GM21367 (cell line): ENCODE measurements at regions not wholly inside any gene's neighbourhood (a gene's known extent, or its start where the extent isn't known, plus 50 kb on each side); places are given as distances from the start of the nearest gene placed in this dataset.
"Not testable (repeated sequence)": the region's sequence is repeated elsewhere in the genome, so short reads cannot be mapped to it uniquely, and the experiment has no call there.

Experiments used
- ATAC-seq: cut with Tn5 transposase; IDR thresholded peaks from one replicate; pipeline ENCODE4 v1.9.1; 2021; ENCODE audit not compliant: unreplicated experiment

DNA sequence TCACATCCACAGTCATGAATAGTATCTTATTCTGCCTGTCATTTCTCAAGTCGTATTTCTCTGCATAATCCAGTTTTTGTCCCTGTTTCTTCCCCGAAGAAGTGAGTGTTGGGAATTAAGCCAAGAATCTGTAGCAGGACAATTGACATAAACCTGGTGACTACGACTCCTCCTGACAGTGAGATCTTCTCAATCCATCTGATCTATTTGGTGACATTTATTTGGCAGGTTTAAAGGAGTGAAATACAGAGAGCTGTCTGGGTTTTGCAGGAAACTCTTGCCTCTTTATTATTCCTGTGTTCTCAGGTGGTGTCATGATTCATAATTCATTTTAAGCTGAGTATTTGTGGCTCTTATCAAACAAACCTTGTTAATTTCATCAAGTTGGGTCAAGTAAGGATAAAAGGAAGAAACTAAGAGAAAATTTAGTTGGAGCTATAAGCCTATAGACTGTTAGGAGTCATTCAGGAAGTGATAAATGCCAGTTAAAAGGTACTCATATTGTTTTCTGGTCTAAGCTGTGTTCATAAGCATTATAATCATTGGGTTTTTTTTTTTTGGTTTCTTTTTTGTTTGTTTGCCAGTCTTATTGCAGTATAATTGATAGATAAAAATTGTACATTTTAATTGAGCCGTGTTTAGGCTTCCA, 95.9 kb upstream of the PCSK1 start:
- ATAC-seq, result no peak

DNA sequence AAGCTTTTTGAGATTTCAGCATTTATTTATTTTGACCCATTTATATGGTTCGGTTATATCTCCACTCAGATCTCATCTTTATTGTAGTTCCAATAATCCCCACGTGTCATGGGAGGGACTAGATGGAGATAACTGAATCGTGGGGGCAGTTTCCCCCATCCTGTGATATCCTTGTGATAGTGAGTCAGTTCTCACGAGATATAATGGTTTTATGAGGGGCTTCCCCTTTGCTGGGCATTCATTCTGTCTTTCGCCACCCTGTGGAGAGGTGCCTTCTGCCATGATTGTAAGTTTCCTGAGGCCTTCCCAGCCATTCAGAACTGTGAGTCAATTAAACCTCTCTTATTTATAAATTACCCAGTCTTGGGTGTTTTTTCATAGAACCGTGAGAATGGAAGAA, 96.5 kb upstream of the PCSK1 start:
- ATAC-seq, result no peak

DNA sequence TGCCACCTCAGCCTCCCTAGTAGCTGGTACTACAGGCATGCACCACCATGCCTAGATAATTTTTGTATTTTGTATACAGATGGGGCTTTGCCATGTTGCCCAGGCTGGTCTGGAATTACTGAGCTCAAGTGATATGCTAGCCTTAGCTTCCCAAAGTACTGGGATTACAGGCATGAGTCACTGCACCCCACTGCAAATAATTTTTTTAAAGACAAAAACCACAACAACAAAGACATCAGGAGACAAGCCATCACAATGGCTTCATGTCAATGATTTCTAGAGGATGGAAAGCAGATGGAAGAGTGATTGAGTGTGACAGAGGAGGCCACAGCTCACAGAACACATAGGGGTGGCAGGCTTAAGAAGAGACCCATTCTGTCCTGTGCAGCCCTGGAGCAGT, 97.9 kb upstream of the PCSK1 start:
- ATAC-seq, result no peak

DNA sequence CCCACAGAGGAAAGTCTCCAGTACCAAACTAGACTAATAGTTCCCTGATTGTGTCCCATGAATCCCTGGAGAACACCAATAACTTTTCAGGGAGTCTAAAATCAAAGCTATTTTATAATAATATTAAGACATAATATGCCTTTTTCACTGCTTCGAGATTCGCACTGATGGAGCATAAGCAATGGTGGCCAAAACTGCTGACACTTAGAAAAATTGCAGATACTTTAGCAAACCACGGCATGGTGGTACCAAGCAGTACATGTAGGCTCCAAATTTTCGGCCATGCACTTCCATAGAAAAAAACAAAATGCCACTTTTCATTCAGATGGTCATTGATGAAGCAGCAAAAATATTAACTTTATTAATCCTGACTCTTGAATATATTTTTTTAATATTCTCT, 100.3 kb upstream of the PCSK1 start:
- ATAC-seq, result no peak

DNA sequence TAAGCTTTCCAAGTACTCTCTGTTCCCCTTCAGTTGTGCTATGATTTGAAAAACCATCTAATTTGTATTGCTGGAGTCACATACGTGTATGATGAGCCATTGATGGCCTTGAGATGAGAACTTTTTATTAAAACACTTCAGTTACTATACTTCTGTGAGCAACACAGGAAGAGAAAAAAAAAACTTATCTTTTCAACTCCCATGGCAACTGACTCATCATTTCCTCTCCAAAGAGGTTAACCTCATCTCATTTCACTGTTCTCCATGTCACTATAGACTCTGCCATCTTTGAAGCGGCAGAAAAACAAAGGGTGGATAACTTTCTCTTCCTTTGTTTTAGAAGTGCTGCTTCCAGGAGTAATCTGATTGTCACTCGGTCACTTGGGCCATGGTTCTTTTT, 104.3 kb upstream of the PCSK1 start:
- ATAC-seq, result no peak

DNA sequence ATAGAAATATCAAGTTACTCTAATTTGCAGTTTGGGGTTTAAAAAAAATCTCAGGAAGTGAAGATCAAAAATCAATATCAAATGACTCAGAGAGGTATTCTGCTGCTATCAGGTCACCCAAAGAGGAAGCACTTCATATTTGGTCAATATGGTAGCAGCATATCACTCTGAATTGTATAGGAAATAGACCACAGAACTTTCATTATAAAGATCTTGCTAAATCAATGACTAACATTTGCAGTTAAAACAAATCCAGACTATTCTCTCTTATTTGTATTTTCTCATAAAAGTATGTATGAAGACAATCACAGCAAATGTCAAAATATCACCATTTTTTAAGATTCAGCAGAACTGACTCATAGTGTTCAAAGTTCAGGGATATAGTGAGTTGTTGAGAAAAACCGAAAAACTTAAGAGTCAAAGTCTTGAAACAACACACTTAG, 105.8 kb upstream of the PCSK1 start:
- no peak for ATAC-seq

DNA sequence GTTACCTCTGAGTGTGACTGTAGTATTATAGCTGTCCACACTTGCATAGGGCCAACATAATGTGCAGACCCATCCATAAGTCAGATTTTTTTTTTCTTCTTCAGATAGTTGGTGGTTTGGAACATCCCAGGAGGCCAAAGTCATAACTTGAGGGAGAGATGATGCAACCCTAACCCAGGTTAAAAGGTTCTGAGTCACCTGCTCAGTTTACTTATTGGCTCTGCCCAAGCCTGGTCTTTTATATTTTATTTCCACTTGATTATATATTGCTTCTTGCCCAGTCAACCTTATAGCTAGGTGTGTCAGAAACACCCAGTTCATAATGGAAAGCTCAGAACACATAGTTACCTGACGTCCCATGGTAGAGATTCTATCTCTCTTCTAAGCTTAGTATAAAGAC, 113.1 kb upstream of the PCSK1 start:
- ATAC-seq, result no peak

DNA sequence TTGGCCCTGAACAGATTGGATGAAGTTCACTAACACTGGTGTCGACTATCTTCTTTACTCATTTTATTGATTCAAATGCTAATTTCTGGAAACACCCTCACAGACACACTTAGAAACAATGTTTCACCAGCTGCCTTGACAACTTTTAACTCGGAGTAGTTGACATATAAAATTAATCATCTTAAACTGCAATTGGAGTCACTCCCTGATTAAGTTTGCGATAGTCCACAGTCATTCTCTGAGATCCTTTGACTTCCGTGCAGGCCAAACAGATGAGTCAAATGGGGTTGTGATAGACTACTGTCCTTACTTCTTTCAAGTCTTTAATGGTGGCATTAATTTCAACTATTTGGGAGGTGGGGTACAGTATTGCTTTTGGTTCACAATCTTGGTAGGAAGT, 114.4 kb upstream of the PCSK1 start:
- no peak for ATAC-seq

DNA sequence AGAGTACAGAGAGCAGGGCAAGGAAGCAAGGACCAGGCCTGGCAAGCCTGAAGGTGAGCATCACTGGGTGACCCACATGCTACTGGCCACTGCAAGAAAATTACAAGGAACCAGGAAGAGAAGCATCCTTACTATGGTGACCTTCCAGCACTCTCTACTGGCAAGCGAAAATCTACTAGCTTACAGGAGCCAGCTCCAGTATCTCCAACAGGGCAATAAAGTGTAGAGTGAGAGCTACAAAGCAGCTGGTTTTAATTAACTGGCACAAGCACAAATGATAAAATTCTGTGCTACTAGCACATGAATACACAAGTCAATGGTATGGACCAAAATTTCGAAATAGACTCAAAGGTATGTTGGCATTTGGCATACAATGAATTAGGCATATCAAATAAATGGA, 113.3 kb upstream of the CAST start:
- no peak for ATAC-seq

DNA sequence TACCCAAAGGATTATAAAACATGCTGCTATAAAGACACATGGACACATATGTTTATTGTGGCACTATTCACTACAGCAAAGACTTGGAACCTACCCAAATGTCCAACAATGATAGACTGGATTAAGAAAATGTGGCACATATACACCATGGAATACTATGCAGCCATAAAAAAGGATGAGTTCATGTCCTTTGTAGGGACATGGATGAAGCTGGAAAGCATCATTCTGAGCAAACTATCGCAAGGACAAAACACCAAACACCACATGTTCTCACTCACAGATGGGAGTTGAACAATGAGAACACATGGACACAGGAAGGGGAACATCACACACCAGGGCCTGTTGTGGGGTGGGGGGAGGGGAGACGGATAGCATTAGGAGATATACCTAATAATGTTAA, 101.3 kb upstream of the CAST start:
- not testable (repeated sequence) for ATAC-seq

DNA sequence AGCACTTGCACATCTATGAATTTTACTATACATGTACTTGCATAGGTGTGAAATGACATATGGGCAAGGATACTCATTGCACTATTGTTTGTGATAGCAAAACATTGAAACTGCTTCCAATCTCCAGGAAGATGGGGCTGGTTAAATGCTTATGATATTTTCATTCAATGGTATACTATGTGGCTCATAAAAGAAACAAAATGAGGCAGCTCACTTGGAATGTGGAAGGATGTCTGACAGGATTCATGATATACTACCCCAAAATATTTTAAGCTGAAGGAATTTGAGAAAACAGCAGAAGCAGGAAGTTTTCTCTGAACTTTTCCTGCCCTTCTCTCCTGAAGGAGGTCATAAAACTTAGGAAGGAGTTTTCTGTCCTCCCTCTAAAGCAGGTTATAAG, 99.6 kb upstream of the CAST start:
- ATAC-seq, result no peak

DNA sequence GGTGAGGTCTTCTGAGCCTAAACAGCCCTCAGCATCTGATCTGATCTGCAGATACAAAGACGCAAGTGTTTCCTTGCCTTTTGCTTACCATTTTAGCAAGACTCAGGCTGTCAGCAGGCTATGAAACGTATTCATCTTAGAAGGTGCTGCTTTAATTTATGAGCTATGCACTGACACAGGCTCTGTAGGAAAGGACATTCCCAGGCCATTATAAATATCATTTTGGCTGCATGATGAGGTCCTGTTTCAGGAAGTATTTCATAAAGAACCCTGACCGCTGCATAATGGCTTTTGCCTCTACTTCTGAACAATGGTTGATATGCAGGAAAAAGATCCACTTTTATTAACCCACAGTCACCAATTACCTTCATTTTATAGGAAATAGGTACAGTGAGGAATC, 98.4 kb upstream of the CAST start:
- no peak for ATAC-seq

DNA sequence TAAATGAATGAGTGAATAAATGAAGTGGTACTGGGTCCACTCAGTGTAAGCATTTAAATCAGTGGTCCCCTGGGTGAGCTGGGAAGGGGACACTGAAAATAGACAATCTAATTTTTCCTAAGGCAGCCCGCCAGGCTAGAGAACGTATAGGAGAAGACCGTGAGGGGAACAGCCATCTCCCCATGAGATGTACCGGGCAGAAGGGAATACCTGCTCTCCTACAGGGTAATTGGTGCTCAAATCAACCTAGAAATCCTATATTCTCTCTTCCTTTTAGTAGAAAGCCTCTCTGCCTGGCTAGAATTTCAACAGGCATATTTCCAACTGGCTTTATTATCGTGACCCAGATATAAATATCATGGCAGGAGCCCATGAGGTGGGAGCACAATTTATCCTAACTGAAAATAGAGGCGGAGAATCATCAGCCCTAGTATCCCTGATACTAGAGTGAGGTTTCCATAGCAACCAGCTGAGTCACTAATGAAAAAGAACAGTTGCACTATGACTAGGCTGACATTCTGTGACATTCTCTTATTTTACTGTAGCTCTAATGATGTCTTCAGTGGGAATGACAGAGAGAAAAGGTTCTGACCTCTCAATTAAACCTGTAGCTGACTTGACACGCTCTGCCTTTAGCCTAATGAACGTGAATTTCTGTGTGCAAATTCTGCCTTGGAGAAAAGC, 96.5 kb upstream of the CAST start:
- ATAC-seq, result no peak

DNA sequence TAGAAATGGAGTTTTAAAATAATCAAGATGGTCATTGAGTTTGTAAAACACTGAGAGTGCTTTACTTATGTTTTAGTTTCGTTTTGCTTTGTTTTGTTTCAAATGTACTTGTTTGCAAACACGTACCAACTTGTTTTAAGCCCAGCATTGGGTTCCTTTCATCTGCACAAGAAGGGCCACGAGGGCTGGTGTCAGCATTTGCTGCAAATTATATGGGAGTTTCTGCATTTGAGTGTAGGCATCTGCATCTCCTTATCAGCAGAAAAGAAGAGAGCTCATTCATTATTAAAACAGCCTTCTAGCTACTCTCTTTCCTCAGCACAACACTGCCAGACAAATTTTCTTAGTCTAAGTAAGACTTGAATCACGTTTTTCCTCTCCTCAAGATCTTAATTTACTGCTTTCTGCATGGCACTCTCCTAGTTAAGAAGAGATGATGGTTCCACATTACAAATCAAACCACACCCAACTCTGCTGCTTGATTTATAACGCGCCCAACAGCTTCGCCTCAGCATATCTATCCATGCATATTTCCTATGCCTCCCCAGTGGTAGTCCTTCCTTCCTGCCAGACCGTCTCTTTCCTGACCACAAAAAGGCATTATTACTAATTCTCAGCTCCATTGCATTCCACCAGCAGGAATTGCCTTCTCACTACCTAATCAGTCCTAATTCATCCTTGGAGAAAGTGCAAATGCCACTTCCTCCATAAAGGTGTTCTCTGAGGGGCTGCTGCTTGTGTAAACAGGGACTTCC, 95.2 kb upstream of the CAST start:
- ATAC-seq, result peak; percentile 43

DNA sequence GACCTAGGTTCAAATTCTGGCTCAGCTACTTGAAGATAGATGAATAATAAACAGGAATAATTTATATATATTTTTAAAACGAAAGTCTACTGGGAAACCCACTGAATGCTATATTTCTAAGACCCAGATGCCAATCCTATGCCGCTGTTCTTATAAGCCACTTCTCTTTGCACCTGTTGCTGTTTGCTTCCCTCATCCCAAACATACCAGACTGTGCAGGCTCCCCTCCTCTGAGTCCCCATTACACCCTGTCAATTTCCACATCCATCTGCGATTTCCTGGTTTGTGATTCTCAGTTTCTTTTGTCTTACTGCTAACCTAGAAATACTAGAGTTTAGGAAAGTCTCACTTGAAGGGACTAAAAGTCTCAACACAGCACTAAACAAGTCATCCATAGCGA, 92.8 kb upstream of the CAST start:
- ATAC-seq, result no peak

DNA sequence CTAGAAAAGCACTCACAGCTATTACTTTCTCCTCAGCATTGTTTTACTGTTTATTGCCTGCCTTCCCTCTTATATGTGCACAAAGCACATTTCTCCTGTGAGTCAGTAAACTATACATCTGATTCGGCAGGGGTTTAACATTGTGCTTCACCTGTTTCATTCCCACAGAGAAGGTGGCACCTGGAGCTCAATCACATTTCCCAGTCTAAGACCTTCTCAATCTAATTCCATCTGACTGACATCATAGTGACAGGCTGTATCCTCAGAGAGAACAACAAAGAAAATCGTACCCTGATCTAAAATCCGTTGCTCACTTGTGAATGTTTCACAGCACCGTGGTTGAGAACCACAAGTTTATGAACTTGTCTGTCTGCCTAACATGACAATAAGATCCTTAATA, 92.4 kb upstream of the CAST start:
- no peak for ATAC-seq

DNA sequence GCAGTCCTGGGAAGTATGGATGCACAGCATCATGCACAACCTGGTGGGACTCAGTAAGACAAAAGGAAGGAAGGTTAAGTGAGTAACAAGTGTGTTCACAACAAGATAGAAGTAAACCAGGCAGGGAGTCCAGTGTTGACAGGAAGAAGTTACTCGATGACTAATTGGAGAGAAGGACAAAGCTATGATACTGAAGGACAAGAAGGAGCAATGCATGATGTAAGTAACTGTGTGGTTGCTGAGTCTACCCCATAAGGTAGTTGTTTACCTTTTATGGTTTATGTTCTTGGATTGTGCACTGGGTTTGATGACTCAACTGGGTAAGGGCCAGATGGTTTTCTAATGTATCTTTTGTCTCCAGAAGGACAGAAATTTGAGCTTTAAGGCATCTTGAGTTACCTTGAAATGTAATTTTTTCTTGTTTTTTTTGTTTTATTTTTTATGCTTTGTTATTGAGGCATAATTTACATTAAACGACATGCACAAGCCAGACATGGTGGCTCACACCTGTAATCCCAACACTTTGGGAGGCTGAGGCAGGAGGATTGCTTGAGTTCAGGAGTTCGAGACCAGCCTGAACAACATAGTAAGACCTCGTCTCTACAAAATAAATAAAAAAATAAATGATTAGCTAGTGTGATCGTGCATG, 89.2 kb upstream of the CAST start:
- no peak for ATAC-seq

DNA sequence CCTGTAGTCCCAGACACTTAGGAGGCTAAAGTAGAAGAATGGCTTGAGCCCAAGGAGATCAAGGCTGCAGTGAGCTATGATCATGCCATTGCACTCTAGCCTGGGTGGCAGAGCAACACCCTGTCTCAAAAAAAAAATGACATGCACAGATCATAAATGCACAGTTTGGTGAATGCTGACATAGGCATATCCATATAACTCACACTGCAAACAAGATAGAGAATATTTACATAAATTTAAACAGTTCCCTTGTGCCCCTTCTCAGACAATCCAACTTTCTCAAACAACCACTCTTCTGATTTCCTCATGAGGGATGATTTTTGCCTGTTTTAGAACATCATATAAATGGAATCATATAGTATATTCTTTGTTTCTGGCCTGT, 88.7 kb upstream of the CAST start:
- no peak for ATAC-seq

DNA sequence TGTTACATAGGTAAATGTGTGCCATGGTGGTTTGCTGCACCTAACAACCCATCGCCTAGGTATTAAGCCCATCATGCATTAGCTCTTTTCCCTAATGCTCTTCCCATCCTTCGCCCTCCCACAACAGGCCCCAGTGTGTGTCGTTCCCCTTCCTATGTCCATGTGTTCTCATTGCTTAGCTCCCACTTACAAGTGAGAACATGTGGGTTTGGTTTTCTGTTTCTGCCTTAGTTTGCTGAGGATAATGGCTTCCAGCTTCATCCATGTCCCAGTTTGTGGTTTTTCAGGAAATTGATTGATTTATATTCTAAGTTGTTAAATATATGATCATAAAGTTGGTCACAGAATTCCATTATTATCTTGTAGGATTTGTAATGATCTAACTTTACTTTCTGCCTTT, 85.3 kb upstream of the CAST start:
- ATAC-seq, result no peak

DNA sequence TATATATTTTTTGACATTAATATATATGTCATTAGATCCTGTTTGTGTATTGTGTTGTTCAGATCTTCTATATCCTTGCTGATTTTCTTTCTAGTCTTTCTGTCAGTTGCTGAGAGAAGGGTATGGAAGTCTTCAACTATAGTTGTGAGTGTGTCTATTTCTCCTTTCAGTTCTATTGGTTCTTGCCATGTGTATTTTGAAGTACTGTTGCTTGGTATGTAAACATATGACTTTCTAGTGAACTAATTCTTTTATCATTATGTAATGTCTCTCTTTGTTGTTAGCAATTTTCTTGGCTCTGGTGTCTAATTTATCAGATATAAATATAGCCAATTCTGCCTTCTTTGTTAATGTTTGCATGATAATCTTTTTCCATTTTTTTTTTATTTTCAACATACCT, 84.3 kb upstream of the CAST start:
- ATAC-seq, result no peak

DNA sequence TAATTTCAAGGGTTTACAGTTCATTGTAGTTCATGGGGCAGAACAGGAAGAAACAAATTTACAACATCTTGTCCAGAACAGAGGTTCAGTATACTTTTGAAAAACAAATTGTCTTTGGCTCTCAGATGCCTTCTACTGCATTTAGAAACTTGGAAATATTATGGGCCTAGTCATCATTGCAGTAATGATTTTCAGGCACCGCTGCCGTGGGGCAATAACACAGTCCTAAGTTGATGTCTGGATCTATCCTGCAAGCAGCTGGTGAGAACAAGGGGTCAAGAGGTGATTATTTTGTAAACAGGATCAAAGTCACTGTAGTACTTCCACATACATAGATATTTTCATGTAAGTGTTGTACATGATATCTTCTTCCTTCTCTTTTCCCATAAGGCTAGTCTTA, 82.5 kb upstream of the CAST start:
- ATAC-seq, result no peak

DNA sequence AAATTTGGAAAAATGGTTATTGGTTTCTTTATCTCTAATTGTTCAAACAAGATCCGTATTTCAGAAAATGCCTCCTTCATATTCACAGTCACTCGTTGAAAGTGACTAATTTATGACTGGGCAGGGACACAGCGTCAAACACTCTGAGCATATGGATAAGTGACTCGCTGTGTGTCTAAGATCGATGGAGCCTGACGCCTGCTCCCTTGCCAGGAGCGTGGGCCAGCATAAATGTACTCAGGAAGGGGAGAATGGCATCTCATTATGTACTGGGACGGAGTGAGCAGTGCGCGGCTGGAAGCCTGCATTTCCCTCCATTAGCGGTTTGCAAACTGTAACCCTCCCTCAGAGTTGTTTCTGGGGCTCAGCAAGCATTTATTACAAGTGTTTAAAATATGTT, 79.8 kb upstream of the CAST start:
- no peak for ATAC-seq
